ENCODE measurements at regions not wholly inside any gene's neighbourhood (a gene's known extent, or its start where the extent isn't known, plus 50 kb on each side); places are given as distances from the start of the nearest gene placed in this dataset.

GRCh38 chr13:79160818-79161217 lies 245.2 kb downstream of the RBM26 start:
- no peak for TF ChIP-seq CTCF (IDR thresholded peaks at IDR 0.05)
- Histone ChIP-seq H3K9me3 (no peaks in the 10 kb centered on the region), H3K4me1 (no peaks in the 10 kb centered on the region), H3K36me3 (no peaks in the 10 kb centered on the region), H3K4me3 (no peak overlapping the region), H3K27me3 (no peaks in the 10 kb centered on the region), H3K27ac (no peak overlapping the region)
- ATAC-seq (no peak), DNase-seq (no peak)
- intact Hi-C loops (cut with DNase I) = no loop called here

- 14 to 19% methylated on average over 2 of the region's 2 CpGs for WGBS, 2 donors
- Histone ChIP-seq H3K27ac (no peak overlapping the region), H3K36me3 (no peaks in the 10 kb centered on the region), H3K9me3 (no peaks in the 10 kb centered on the region), H3K4me1 (no peaks in the 10 kb centered on the region), H3K27me3 (no peaks in the 10 kb centered on the region), H3K4me3 (no peak overlapping the region)
- DNase-seq (no peak), ATAC-seq (no peak)
- no peak for TF ChIP-seq CTCF (IDR thresholded peaks at IDR 0.05)
- intact Hi-C loops (cut with DNase I) = no loop called here
Observed at GRCh38 chr13:79155883-79156282, 250.2 kb downstream of the RBM26 start.

GRCh38 chr13:79149210-79149609 lies 256.8 kb downstream of the RBM26 start:
- Histone ChIP-seq H3K36me3 (no peaks in the 10 kb centered on the region), H3K9me3 (peaks cover 0 to 10% (median 0%) of the 10 kb centered on the region in 11 donors), H3K27ac (no peak overlapping the region), H3K4me1 (no peaks in the 10 kb centered on the region), H3K4me3 (no peak overlapping the region), H3K27me3 (no peaks in the 10 kb centered on the region)
- TF ChIP-seq CTCF (IDR thresholded peaks at IDR 0.05) = no peak
- 61 to 69% methylated on average over 1 of the region's 1 CpG for WGBS, 2 donors
- intact Hi-C loops (cut with DNase I) = no loop called here
- DNase-seq (no peak), ATAC-seq (no peak)

- DNase-seq (no peak), ATAC-seq (no peak)
- Histone ChIP-seq H3K36me3 (no peaks in the 10 kb centered on the region), H3K4me3 (no peak overlapping the region), H3K27ac (no peak overlapping the region), H3K27me3 (no peaks in the 10 kb centered on the region), H3K9me3 (peaks cover 0 to 4% (median 0%) of the 10 kb centered on the region in 11 donors), H3K4me1 (no peaks in the 10 kb centered on the region)
- intact Hi-C loops (cut with DNase I) = no loop called here
- WGBS, 2 donors = 77 to 78% methylated on average over 3 of the region's 3 CpGs
- no peak for TF ChIP-seq CTCF (IDR thresholded peaks at IDR 0.05)
Observed at GRCh38 chr13:79141082-79141481, 265.0 kb downstream of the RBM26 start.

- peaks cover 0 to 12% (median 0%) of the 10 kb centered on the region in 11 donors for H3K9me3 ChIP-seq
- H3K4me1 ChIP-seq = no peaks in the 10 kb centered on the region
- no peaks in the 10 kb centered on the region for H3K27me3 ChIP-seq
- H3K36me3 ChIP-seq = no peaks in the 10 kb centered on the region
- DNase-seq (no peak), ATAC-seq (no peak)
- no peak overlapping the region for H3K27ac ChIP-seq
- H3K4me3 ChIP-seq = no peak overlapping the region
- TF ChIP-seq CTCF (IDR thresholded peaks at IDR 0.05) = no peak
- intact Hi-C loops (cut with DNase I) = no loop called here
- WGBS, 2 donors = 88 to 89% methylated on average over 2 of the region's 2 CpGs
Observed at GRCh38 chr13:79128158-79128557, 277.9 kb downstream of the RBM26 start.
